ENCODE measurements at regions not wholly inside any gene's neighbourhood (a gene's known extent, or its start where the extent isn't known, plus 50 kb on each side); places are given as distances from the start of the nearest gene placed in this dataset.

- TF ChIP-seq CTCF (IDR thresholded peaks at IDR 0.05) (no peak), EZH2 (IDR thresholded peaks at IDR 0.05; ENCODE audit: borderline replicate concordance, insufficient read depth, low read depth, low read length, poor library complexity, severe bottlenecking) (no peak)
- H3K9me3 ChIP-seq (ENCODE audit: control extremely low read depth in 1 of 3, control insufficient read depth in 2 of 3, insufficient read depth in 1 of 3, low read length in 2 of 3) = no peaks in the 10 kb centered on the region
- CTCF ChIA-PET = no interaction called here
- Mint-ChIP-seq H3K9me3 (ENCODE audit: insufficient read depth) (peaks cover 6% of the 10 kb centered on the region), H3K27ac (no peak overlapping the region), H3K4me1 (no peaks in the 10 kb centered on the region), H3K4me3 (no peak overlapping the region), H3K27me3 (no peaks in the 10 kb centered on the region)
- H3K79me2 ChIP-seq (ENCODE audit: control insufficient read depth, insufficient read depth, low read length) = no peaks in the 10 kb centered on the region
- no peak overlapping the region for H3K4me2 ChIP-seq (replicated peaks; ENCODE audit: low read depth, low read length, poor library complexity, severe bottlenecking)
- POLR2A ChIA-PET = no interaction called here
- H3K27me3 ChIP-seq (replicated peaks in 1 of 4; ENCODE audit: control extremely low read depth in 1 of 4, control insufficient read depth in 3 of 4, insufficient read depth in 4 of 4, low read length in 3 of 4) = no peaks in the 10 kb centered on the region
- no peaks in the 10 kb centered on the region for H4K20me1 ChIP-seq (ENCODE audit: control insufficient read depth, insufficient read depth, low read length, poor library complexity, severe bottlenecking)
- H2AFZ ChIP-seq (ENCODE audit: insufficient read depth, low read depth, low read length, poor library complexity, severe bottlenecking) = no peak overlapping the region
- no peak for ATAC-seq (ENCODE audit: low read depth)
- H3K27ac ChIP-seq (ENCODE audit: low read length in 2 of 2) = no peak overlapping the region
- WGBS (ENCODE audit: insufficient coverage) = no CpG with 5 or more reads among the region's 2 CpGs
- intact Hi-C loops (cut with micrococcal nuclease) = no loop called here
- H3K4me1 ChIP-seq (ENCODE audit: control insufficient read depth in 2 of 2, insufficient read depth in 2 of 2, low read length in 2 of 2) = no peaks in the 10 kb centered on the region
- H3K9ac ChIP-seq (ENCODE audit: low read length) = no peak overlapping the region
- DNase-seq = no peak
- no peak overlapping the region for H3K4me3 ChIP-seq (ENCODE audit: control extremely low read depth in 1 of 5, extremely low read depth in 1 of 5, insufficient read depth in 1 of 5, low read depth in 2 of 5, low read length in 4 of 5)
- no peaks in the 10 kb centered on the region for H3K36me3 ChIP-seq (replicated peaks in 1 of 2; ENCODE audit: control extremely low read depth in 1 of 2, control insufficient read depth in 1 of 2, extremely low read depth in 1 of 2, insufficient read depth in 2 of 2, low read length in 1 of 2)
Observed at GRCh38 chr4:30434656-30435055, 285.5 kb upstream of the PCDH7 start.

GRCh38 chr4:30436394-30436793, 283.8 kb upstream of the PCDH7 start:
- Mint-ChIP-seq H3K4me3 (no peak overlapping the region), H3K27ac (no peak overlapping the region), H3K4me1 (no peaks in the 10 kb centered on the region), H3K27me3 (no peaks in the 10 kb centered on the region), H3K9me3 (ENCODE audit: insufficient read depth) (peaks cover 2% of the 10 kb centered on the region)
- ATAC-seq (ENCODE audit: low read depth) (no peak), DNase-seq (no peak)
- Histone ChIP-seq H3K79me2 (ENCODE audit: control insufficient read depth, insufficient read depth, low read length) (no peaks in the 10 kb centered on the region), H3K9me3 (ENCODE audit: control extremely low read depth in 1 of 3, control insufficient read depth in 2 of 3, insufficient read depth in 1 of 3, low read length in 2 of 3) (no peaks in the 10 kb centered on the region), H3K27ac (ENCODE audit: low read length in 2 of 2) (no peak overlapping the region), H3K27me3 (replicated peaks in 1 of 4; ENCODE audit: control extremely low read depth in 1 of 4, control insufficient read depth in 3 of 4, insufficient read depth in 4 of 4, low read length in 3 of 4) (no peaks in the 10 kb centered on the region), H3K9ac (ENCODE audit: low read length) (no peak overlapping the region), H3K4me3 (ENCODE audit: control extremely low read depth in 1 of 5, extremely low read depth in 1 of 5, insufficient read depth in 1 of 5, low read depth in 2 of 5, low read length in 4 of 5) (no peak overlapping the region), H3K4me1 (ENCODE audit: control insufficient read depth in 2 of 2, insufficient read depth in 2 of 2, low read length in 2 of 2) (no peaks in the 10 kb centered on the region), H2AFZ (ENCODE audit: insufficient read depth, low read depth, low read length, poor library complexity, severe bottlenecking) (no peak overlapping the region), H4K20me1 (ENCODE audit: control insufficient read depth, insufficient read depth, low read length, poor library complexity, severe bottlenecking) (no peaks in the 10 kb centered on the region), H3K4me2 (replicated peaks; ENCODE audit: low read depth, low read length, poor library complexity, severe bottlenecking) (no peak overlapping the region), H3K36me3 (replicated peaks in 1 of 2; ENCODE audit: control extremely low read depth in 1 of 2, control insufficient read depth in 1 of 2, extremely low read depth in 1 of 2, insufficient read depth in 2 of 2, low read length in 1 of 2) (no peaks in the 10 kb centered on the region)
- WGBS (ENCODE audit: insufficient coverage) = no CpG with 5 or more reads among the region's 1 CpG
- ChIA-PET CTCF (no interaction called here), POLR2A (no interaction called here)
- intact Hi-C loops (cut with micrococcal nuclease) = no loop called here
- TF ChIP-seq CTCF (IDR thresholded peaks at IDR 0.05) (no peak), EZH2 (IDR thresholded peaks at IDR 0.05; ENCODE audit: borderline replicate concordance, insufficient read depth, low read depth, low read length, poor library complexity, severe bottlenecking) (no peak)

All from B cell (primary cell).